Liver (tissue), 8 donors: ENCODE measurements at regions not wholly inside any gene's neighbourhood (a gene's known extent, or its start where the extent isn't known, plus 50 kb on each side); places are given as distances from the start of the nearest gene placed in this dataset. TPM values are rescaled to one million over a fixed set of nuclear protein-coding genes. Genes with fewer than 3 reads are reported as not detected.
A peak's percentile ranks its signal among the peaks of the same experiment; 100 is the strongest.

Experiments used
- DNase-seq: peaks from one replicate; pipeline ENCODE4 v3.0.0-alpha.2; 2017; ENCODE audit warnings: low spot score
- H3K27ac ChIP-seq, 2 donors: one replicate each; pipeline ENCODE4 v1.7.0; 2013; ENCODE audit warnings: inconsistent platforms in 2 of 2, low read length in 2 of 2, control low read depth in 1 of 2, low read depth in 1 of 2, mild to moderate bottlenecking in 1 of 2
- H3K27me3 ChIP-seq, 4 donors: one replicate each; pipeline versions ENCODE4 v1.6.1 to v1.7.0; 2013; ENCODE audit warnings: low read length in 3 of 4, inconsistent platforms in 1 of 4, mild to moderate bottlenecking in 1 of 4, moderate library complexity in 1 of 4; ENCODE audit not compliant: control insufficient read depth in 4 of 4, insufficient read depth in 4 of 4
- H3K36me3 ChIP-seq, 4 donors: one replicate each; pipeline versions ENCODE4 v1.6.1 to v1.7.0; 2013; ENCODE audit warnings: low read length in 3 of 4, mild to moderate bottlenecking in 3 of 4, low read depth in 1 of 4, moderate library complexity in 1 of 4; ENCODE audit not compliant: control insufficient read depth in 4 of 4, insufficient read depth in 3 of 4
- H3K4me1 ChIP-seq, 4 donors: one replicate each; pipeline versions ENCODE4 v1.6.1 to v1.7.0; 2013; ENCODE audit warnings: low read length in 3 of 4, mild to moderate bottlenecking in 3 of 4, moderate library complexity in 1 of 4; ENCODE audit not compliant: control insufficient read depth in 4 of 4, insufficient read depth in 4 of 4
- H3K4me3 ChIP-seq, 3 donors: one replicate each; pipeline versions ENCODE4 v1.6.1 to v1.7.0; 2013; ENCODE audit warnings: low read length in 3 of 3, control low read depth in 1 of 3, low read depth in 1 of 3, mild to moderate bottlenecking in 1 of 3
- H3K9ac ChIP-seq, 2 donors: one replicate each; pipeline ENCODE4 v1.7.0; 2013; ENCODE audit warnings: low read length in 2 of 2, mild to moderate bottlenecking in 2 of 2, moderate library complexity in 2 of 2, control low read depth in 1 of 2, low read depth in 1 of 2
- H3K9me3 ChIP-seq, 4 donors: one replicate each; pipeline versions ENCODE4 v1.6.1 to v1.7.0; 2013; ENCODE audit warnings: low read length in 3 of 4; ENCODE audit not compliant: control insufficient read depth in 4 of 4
- EGR1 ChIP-seq, 2 donors: IDR thresholded peaks; 2 replicates each; pipeline ENCODE4 v1.6.1; 2016 to 2018; ENCODE audit warnings: antibody characterized with exemption in 2 of 2, low read depth in 2 of 2
- FOXA2 ChIP-seq: IDR thresholded peaks from 2 replicates; pipeline ENCODE4 v1.6.1; 2016; ENCODE audit warnings: antibody characterized with exemption
- GABPA ChIP-seq, 2 donors: IDR thresholded peaks in 1 of 2; conservative IDR thresholded peaks in 1 of 2; 2 replicates each; pipeline ENCODE4 v1.6.1; 2016; ENCODE audit warnings: antibody characterized with exemption in 2 of 2, mild to moderate bottlenecking in 1 of 2, moderate library complexity in 1 of 2
- HNF4A ChIP-seq, 2 donors: conservative IDR thresholded peaks; 2 replicates each; pipeline ENCODE4 v1.6.1; 2016; ENCODE audit warnings: antibody characterized with exemption in 2 of 2, mild to moderate bottlenecking in 2 of 2
- HNF4G ChIP-seq: IDR thresholded peaks from 2 replicates; pipeline ENCODE4 v1.6.1; 2016; ENCODE audit warnings: antibody characterized with exemption
- MAX ChIP-seq: IDR thresholded peaks from 2 replicates; pipeline ENCODE4 v1.6.1; 2016; ENCODE audit warnings: antibody characterized with exemption
- NR2F2 ChIP-seq: IDR thresholded peaks from 2 replicates; pipeline ENCODE4 v1.6.1; 2016; ENCODE audit warnings: antibody characterized with exemption
- RAD21 ChIP-seq, 2 donors: IDR thresholded peaks; 2 replicates each; pipeline ENCODE4 v1.6.1; 2016; ENCODE audit warnings: antibody characterized with exemption in 2 of 2, mild to moderate bottlenecking in 2 of 2
- RXRA ChIP-seq, 2 donors: IDR thresholded peaks; 2 replicates each; pipeline ENCODE4 v1.6.1; 2017 to 2018; ENCODE audit warnings: antibody characterized with exemption in 2 of 2, mild to moderate bottlenecking in 1 of 2
- YY1 ChIP-seq: IDR thresholded peaks from 2 replicates; pipeline ENCODE4 v1.6.1; 2016; ENCODE audit warnings: antibody characterized with exemption, mild to moderate bottlenecking
- ZBTB33 ChIP-seq: IDR thresholded peaks from 2 replicates; pipeline ENCODE4 v1.6.1; 2016; ENCODE audit warnings: antibody characterized with exemption
- WGBS: extraction: QIAGEN DNeasy Blood & Tissue Kit; methylation state at CpG from one replicate; pipeline ENCODE4 v1.1.7; 2013; 5-methylcytosine and 5-hydroxymethylcytosine counted together
- small RNA-seq: library from RNA; depleted of rRNA; stranded (forward); fragments of <200 nt; gene quantifications from one replicate; pipeline ENCODE3, GENCODE V24; 2014
- TF ChIP-seq, protein P1 (sequence below): IDR thresholded peaks from 2 replicates; pipeline ENCODE4 v1.6.1; 2016; ENCODE audit warnings: antibody characterized with exemption
- donor health status: healthy.
- donor health status: healthy.
- donor health status: healthy.
- donor health status: healthy.

GRCh38 chr16:65176603-65177002 is 54.7 kb upstream of the CDH11 start:
- Histone ChIP-seq H3K27ac (no peak overlapping the region), H3K27me3 (peaks cover 0 to 4% (median 0%) of the 10 kb centered on the region in 4 donors), H3K9me3 (peaks cover 0 to 4% (median 0%) of the 10 kb centered on the region in 4 donors), H3K9ac (no peak overlapping the region), H3K4me3 (no peak overlapping the region), H3K4me1 (no peaks in the 10 kb centered on the region), H3K36me3 (no peaks in the 10 kb centered on the region)
- no peak for DNase-seq
- TF ChIP-seq GABPA (IDR thresholded peaks at IDR 0.05 in 1 of 2, conservative IDR thresholded peaks at IDR 0.05 in 1 of 2) (no peak), NR2F2 (peak; percentile 71)
- 49% methylated on average over 6 of the region's 6 CpGs for WGBS

DNA sequence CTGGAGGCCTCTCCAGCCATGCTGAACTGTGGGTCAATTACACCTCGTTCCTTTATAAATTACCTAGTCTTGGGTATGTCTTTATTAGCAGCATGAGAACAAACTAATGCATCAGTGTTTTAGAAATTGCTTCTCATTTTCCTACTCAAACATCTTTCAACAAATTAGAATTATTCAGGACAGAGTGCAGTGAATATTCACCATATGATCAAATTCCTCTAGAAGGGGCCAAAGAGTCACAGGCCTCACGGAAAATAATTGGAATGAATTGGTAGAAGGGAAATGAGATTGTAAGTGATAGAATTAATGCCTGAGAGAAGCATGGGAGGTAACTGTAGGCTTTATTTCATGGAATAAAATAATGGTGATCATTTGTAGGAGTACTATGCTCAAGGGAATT is 50.5 kb upstream of the CDH11 start:
- Histone ChIP-seq H3K4me1 (no peaks in the 10 kb centered on the region), H3K9me3 (no peaks in the 10 kb centered on the region), H3K27ac (no peak overlapping the region), H3K9ac (no peak overlapping the region), H3K4me3 (no peak overlapping the region), H3K27me3 (peaks cover 0 to 4% (median 0%) of the 10 kb centered on the region in 4 donors), H3K36me3 (no peaks in the 10 kb centered on the region)
- 54% methylated on average over 2 of the region's 2 CpGs for WGBS
- DNase-seq: no peak
- no peak for TF ChIP-seq RXRA (IDR thresholded peaks at IDR 0.05)
- TF ChIP-seq FOXA2: no peak
- TF ChIP-seq HNF4A (conservative IDR thresholded peaks at IDR 0.05): no peak
- no peak for TF ChIP-seq YY1
- no peak for TF ChIP-seq EGR1 (IDR thresholded peaks at IDR 0.05; ENCODE audit: low read depth in 2 of 2)
- no peak for TF ChIP-seq NR2F2
- no peak for TF ChIP-seq MAX
- no peak for TF ChIP-seq GABPA (IDR thresholded peaks at IDR 0.05 in 1 of 2, conservative IDR thresholded peaks at IDR 0.05 in 1 of 2)
- TF ChIP-seq ZBTB33: no peak
- no peak for TF ChIP-seq RAD21 (IDR thresholded peaks at IDR 0.05)
- no peak for TF ChIP-seq HNF4G
- TF ChIP-seq, protein P1, sequence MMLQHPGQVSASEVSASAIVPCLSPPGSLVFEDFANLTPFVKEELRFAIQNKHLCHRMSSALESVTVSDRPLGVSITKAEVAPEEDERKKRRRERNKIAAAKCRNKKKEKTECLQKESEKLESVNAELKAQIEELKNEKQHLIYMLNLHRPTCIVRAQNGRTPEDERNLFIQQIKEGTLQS: no peak

Small RNA genes in the stretch of these regions (small RNA-seq; reads per million reads assigned to genes)
- gene AC025281.1: not detected
- not detected for gene RNA5SP428
